Breast epithelium (tissue), 3 donors: ENCODE measurements at regions not wholly inside any gene's neighbourhood (a gene's known extent, or its start where the extent isn't known, plus 50 kb on each side); places are given as distances from the start of the nearest gene placed in this dataset.

Experiments
- POLR2A ChIP-seq: fragments of 450-650 bp; IDR thresholded peaks from one replicate; pipeline ENCODE4 v1.6.1; 2016; ENCODE audit warnings: antibody characterized with exemption, mild to moderate bottlenecking, moderate library complexity
- POLR2AphosphoS5 ChIP-seq, 3 donors: sonication (generic); formaldehyde crosslinking; IDR thresholded peaks; one replicate each; pipeline ENCODE4 v1.6.1; 2017; ENCODE audit warnings: antibody characterized with exemption in 3 of 3
- TF ChIP-seq, protein P1 (sequence below), 3 donors: fragments of 450-650 bp; IDR thresholded peaks; one replicate each; pipeline ENCODE4 v1.5.1; 2016 to 2017; ENCODE audit warnings: antibody characterized with exemption in 3 of 3, mild to moderate bottlenecking in 3 of 3, moderate library complexity in 3 of 3

DNA sequence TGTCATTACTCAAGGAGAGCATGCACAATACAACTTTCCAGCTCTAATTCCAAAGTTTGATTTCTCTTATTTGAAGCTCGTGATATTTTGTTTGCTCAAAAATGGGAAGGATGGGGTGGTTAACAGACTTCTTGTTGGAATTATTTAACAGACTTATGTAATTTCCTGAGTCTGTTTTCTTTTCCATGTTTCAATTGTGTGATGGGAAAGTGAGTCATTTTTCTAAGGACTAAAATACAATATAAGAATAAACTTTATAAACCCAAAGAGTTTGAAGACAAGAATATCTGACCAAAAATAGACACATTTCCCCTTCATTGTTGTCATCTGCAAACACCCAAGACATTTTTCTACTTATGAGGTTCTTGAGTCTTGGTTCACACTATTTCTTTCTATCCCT is 211.8 kb upstream of the SLITRK5 start:
- TF ChIP-seq POLR2A (no peak), POLR2AphosphoS5 (IDR thresholded peaks at IDR 0.05) (no peak)
- TF ChIP-seq, protein P1, sequence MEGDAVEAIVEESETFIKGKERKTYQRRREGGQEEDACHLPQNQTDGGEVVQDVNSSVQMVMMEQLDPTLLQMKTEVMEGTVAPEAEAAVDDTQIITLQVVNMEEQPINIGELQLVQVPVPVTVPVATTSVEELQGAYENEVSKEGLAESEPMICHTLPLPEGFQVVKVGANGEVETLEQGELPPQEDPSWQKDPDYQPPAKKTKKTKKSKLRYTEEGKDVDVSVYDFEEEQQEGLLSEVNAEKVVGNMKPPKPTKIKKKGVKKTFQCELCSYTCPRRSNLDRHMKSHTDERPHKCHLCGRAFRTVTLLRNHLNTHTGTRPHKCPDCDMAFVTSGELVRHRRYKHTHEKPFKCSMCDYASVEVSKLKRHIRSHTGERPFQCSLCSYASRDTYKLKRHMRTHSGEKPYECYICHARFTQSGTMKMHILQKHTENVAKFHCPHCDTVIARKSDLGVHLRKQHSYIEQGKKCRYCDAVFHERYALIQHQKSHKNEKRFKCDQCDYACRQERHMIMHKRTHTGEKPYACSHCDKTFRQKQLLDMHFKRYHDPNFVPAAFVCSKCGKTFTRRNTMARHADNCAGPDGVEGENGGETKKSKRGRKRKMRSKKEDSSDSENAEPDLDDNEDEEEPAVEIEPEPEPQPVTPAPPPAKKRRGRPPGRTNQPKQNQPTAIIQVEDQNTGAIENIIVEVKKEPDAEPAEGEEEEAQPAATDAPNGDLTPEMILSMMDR (IDR thresholded peaks at IDR 0.05): no peak
